Stimulated activated CD4-positive, alpha-beta T cell treated with anti-CD3 and anti-CD28 coated beads, Interleukin-4, amount 100 ng/mL, for 1 hour (primary cell): ENCODE measurements at regions not wholly inside any gene's neighbourhood (a gene's known extent, or its start where the extent isn't known, plus 50 kb on each side); places are given as distances from the start of the nearest gene placed in this dataset.

Experiments used
- DNase-seq: peaks from one replicate; pipeline ENCODE4 v3.0.0-alpha.2; 2020

DNA sequence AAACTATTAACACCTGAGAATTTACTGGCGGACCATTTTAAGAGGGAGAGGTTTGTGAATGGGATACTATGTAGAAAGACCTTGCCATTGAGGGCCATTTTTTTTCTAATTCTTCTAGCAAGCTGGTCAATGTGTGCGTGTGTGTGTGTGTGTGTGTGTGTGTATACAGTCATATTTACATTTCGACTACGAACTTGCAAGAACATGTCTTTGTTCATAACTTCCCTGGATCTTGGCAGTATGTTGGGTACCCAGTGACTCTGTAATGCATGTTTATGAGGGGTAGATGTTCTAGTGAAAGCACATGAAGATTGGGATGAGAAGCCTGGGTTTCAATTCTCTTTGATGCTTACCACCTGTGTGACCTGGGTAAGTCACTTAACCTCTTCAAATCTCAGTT is 133.6 kb downstream of the UBE2E3 start:
- DNase-seq = no peak

DNA sequence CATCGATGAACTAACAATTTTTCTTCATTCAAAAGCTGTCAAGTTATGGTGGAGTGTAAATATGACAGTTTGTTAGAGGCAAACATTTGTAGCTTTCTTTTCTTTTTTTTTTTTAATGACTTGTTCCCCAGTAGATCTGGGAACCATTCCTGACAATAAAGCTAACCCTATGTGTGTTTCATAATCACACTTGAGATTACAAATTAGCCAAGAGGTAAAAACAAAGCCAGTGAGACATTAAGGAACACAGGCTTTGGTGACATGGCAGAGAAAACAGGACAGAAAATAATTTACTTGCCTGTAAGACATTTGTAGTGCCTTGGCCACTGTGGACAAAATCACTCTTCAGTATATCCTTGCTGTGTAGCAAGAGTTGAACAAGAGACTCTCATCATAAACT is 135.9 kb downstream of the UBE2E3 start:
- no peak for DNase-seq

DNA sequence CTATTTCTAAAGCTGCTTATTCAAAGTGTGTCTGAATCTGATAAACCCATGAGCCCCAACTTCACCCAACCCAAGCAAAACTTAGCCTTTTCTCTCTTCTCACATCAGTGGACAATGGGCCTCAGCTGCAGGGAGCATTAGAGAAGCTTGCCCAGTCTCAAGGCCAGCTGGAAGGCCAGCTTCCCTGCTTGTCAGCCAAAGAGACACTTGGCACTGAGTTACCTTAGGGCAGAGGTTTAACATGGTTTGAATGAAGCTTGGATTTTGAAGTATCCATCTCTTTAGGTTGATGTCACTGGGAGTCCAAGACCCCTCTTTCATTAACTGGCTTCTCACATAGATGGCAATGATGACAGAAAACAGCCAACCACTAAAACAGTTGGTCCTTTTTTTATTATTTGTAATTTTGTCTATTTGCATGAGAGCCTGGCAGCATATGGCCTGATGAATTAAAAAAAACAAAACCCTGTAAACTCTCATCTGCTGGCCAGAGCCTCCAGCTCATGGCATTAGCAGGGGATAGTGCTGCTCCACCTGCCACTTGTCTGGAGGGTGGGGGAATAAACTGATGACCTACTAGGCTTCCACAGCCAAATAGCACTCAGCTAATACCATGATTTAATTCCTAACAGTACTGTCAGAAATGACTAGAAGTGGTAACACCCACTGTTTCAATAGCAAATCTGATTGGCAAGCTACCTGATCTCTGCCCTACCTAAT is 137.0 kb downstream of the UBE2E3 start:
- DNase-seq = no peak

DNA sequence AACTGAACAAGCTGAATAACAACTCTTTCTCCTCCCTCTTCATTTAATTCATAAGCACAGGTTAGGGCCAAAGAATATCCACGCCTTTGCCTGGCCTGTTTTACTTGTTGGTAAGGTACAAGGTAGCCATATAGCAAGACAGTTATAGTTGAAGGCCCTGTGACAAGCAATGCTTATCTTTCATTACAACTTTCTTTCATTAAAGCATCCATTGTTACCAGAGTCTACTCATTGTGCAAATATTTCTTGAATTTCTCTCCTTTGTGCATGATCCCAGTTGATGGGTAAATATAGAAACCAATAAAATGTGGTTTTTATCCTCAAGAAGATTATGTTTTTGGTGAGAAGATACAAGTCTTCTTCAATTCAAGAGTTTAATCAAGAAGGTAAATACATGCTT is 140.2 kb downstream of the UBE2E3 start:
- DNase-seq = no peak

- DNase-seq = no peak
Measured at GRCh38 chr2:181121996-181122395, 141.6 kb downstream of the UBE2E3 start.

GRCh38 chr2:181122601-181123000 is 142.2 kb downstream of the UBE2E3 start:
- no peak for DNase-seq

- DNase-seq = no peak
Measured at GRCh38 chr2:181123798-181124231, 143.4 kb downstream of the UBE2E3 start.

GRCh38 chr2:181124497-181124896 is 144.1 kb downstream of the UBE2E3 start:
- DNase-seq = no peak

DNA sequence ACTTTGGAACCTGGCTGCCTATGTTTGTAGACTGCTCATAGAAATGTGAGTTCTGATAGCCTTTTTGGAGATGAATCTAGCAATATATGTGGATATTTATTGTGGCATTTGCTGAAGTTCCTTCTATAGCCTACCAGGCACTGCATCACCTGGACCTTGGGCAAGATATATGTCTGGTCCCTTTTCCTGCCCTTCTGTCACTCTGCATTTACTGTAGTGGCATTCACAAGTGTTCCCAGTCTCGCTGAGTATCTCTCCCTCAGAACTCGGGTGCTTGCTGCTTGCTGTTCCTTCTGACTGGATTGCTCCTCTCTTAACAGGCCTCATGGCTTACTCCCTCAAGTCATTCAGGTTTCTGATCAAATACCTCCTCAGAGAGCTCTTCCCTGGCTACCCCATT is 145.0 kb downstream of the UBE2E3 start:
- no peak for DNase-seq

DNA sequence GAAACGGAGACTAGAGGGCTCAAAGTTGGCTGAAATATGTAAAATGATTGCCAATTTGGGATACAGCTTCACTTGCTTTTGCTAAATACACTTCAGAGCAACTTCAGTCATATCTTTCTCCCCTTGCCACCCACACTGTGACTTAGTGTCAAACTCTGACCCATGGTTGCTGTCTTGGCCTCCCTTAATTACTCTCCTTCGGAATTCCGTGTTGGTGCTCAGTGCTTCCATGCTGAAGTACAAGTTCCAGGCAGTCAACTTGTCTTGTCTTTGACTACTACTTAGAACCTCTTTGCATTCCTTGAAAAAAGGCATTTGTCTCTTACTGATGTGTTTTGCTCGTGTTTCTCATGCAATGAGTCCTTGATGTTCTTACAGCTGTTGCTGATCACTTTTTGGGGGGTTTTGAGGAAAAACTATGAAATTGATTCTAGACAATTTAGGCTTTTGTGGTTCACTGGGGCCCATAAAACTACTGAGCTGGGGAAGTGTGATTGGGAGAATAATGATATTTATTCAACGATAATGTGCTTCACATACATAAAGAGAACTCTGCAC is 146.0 kb downstream of the UBE2E3 start:
- DNase-seq = no peak

DNA sequence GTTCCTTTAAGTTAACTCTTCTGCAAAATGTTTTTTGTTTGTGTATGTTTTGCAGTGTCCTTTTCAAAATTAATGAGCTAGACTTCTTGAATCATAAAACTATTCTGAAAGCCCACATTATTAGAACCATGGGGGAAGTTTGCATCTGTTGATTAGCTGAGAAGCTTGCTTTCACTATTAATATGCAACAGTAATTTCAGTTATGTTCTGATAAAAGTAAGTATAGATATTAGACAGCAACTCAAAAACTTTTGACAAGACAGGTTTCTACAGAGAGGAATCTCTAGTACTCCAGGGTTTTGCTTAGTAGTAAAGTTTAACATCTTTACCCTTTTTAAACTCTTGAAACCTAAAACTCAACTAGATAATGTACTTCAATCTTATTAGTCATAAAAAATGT is 147.8 kb downstream of the UBE2E3 start:
- no peak for DNase-seq

- no peak for DNase-seq
Measured at GRCh38 chr2:181129364-181130056, 149.1 kb downstream of the UBE2E3 start.

GRCh38 chr2:181130686-181131085 is 150.3 kb downstream of the UBE2E3 start:
- DNase-seq = no peak

DNA sequence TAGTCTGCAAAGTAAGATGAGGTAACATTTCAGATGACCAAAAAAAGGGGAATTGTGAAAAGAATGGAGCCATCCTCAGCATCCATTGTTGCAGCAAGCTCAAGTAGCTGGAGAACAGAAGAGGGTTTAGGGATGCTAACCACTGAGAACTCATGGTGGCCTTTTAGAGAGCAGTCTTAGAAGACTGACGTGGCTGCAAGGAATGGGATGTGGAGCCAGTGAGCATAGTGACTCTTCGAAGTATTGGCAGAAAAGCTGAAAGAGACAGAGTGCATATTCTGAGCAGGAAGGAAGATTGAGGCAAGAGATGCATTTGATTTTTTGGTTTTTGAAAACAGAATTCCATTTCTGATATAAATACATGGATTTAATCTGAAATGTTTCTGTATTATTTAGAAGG is 151.2 kb downstream of the UBE2E3 start:
- DNase-seq = no peak

- DNase-seq = no peak
Measured at GRCh38 chr2:181138816-181139215, 158.4 kb downstream of the UBE2E3 start.

GRCh38 chr2:181139831-181140230 is 159.4 kb downstream of the UBE2E3 start:
- DNase-seq = no peak

GRCh38 chr2:181140414-181140813 is 160.0 kb downstream of the UBE2E3 start:
- DNase-seq = no peak

GRCh38 chr2:181140928-181141327 is 160.5 kb downstream of the UBE2E3 start:
- DNase-seq = no peak

GRCh38 chr2:181141676-181142075 is 161.3 kb downstream of the UBE2E3 start:
- no peak for DNase-seq

- DNase-seq = no peak
Measured at GRCh38 chr2:181142514-181142913, 162.1 kb downstream of the UBE2E3 start.

- DNase-seq = no peak
Measured at GRCh38 chr2:181143790-181144300, 163.4 kb downstream of the UBE2E3 start.

DNA sequence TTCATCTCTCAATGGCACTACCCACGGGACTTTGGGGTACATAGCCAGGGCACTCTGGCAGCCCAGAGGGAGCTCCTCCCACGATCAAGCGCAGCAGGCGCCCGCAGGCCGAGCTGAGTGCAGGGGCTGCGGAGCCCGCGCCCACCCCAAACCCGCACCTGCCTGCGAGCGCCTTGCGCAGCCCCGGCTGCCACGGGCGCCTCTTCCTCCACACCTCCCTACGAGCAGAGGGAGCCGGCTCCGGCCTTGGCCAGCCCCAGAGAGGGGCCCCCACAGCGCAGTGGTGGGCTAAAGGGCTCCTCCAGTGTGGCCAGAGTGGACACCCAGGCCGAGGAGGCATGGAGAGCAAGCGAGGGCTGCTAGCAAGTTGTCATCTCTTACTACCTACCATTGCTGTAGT is 165.2 kb downstream of the UBE2E3 start:
- no peak for DNase-seq

- DNase-seq = no peak
Measured at GRCh38 chr2:181146171-181146570, 165.8 kb downstream of the UBE2E3 start.

- DNase-seq = no peak
Measured at GRCh38 chr2:181149056-181149455, 168.7 kb downstream of the UBE2E3 start.
